Prostate gland (tissue), 2 donors: ENCODE measurements at regions not wholly inside any gene's neighbourhood (a gene's known extent, or its start where the extent isn't known, plus 50 kb on each side); places are given as distances from the start of the nearest gene placed in this dataset.

Source experiments
- POLR2A ChIP-seq: fragments of 450-650 bp; IDR thresholded peaks from one replicate; pipeline ENCODE4 v1.6.1; 2016; ENCODE audit warnings: antibody characterized with exemption, mild to moderate bottlenecking
- POLR2AphosphoS5 ChIP-seq: sonication (generic); formaldehyde crosslinking; IDR thresholded peaks from one replicate; pipeline ENCODE4 v1.6.1; 2017; ENCODE audit warnings: antibody characterized with exemption
- TF ChIP-seq, protein P1 (sequence below), 4 experiments: fragments of 200-600 bp in 2 of 4; fragments of 450-650 bp in 2 of 4; sonication (generic) in 2 of 4; IDR thresholded peaks; 1 replicate in 3 of 4; 2 replicates in 1 of 4; pipeline ENCODE4 v1.5.1; 2016 to 2019; ENCODE audit warnings: antibody characterized with exemption in 4 of 4, mild to moderate bottlenecking in 2 of 4, moderate library complexity in 2 of 4

DNA sequence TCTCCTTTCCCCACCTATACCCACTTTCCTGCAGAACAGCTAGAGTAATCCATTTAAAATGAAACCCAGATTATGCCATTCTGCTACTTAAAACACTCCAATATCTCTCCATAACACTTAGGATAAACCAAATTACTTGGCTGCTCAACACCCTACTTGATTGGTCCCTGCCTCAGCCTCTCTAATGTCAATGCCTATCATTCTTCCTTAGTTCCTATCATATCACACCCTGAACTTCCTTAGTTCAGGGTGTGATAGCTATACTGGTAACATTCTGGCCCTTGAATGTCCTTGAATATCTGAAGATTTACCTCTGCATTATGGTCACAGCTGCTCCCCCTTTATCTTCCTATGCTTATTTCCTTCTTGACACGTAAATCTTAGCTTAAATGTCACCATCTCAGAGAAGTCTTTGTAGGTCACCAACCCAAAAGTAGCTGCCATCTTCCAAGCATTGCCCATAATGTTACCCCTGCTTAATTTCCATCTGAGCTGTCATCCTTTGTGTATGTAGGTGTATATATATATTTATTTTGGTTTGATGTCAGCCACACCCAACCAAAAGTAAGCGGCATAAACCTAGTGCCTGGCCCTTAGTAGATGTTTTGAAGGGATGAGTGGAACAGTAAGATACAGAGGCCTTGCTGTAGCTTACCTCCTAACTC lies 379.8 kb downstream of the PTPRC start:
- TF ChIP-seq, protein P1, sequence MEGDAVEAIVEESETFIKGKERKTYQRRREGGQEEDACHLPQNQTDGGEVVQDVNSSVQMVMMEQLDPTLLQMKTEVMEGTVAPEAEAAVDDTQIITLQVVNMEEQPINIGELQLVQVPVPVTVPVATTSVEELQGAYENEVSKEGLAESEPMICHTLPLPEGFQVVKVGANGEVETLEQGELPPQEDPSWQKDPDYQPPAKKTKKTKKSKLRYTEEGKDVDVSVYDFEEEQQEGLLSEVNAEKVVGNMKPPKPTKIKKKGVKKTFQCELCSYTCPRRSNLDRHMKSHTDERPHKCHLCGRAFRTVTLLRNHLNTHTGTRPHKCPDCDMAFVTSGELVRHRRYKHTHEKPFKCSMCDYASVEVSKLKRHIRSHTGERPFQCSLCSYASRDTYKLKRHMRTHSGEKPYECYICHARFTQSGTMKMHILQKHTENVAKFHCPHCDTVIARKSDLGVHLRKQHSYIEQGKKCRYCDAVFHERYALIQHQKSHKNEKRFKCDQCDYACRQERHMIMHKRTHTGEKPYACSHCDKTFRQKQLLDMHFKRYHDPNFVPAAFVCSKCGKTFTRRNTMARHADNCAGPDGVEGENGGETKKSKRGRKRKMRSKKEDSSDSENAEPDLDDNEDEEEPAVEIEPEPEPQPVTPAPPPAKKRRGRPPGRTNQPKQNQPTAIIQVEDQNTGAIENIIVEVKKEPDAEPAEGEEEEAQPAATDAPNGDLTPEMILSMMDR (IDR thresholded peaks at IDR 0.05) = no peak
- TF ChIP-seq POLR2AphosphoS5 (no peak), POLR2A (no peak)
